ENCODE measurements at regions not wholly inside any gene's neighbourhood (a gene's known extent, or its start where the extent isn't known, plus 50 kb on each side); places are given as distances from the start of the nearest gene placed in this dataset.
"Not testable (repeated sequence)": the region's sequence is repeated elsewhere in the genome, so short reads cannot be mapped to it uniquely, and the experiment has no call there.

DNA sequence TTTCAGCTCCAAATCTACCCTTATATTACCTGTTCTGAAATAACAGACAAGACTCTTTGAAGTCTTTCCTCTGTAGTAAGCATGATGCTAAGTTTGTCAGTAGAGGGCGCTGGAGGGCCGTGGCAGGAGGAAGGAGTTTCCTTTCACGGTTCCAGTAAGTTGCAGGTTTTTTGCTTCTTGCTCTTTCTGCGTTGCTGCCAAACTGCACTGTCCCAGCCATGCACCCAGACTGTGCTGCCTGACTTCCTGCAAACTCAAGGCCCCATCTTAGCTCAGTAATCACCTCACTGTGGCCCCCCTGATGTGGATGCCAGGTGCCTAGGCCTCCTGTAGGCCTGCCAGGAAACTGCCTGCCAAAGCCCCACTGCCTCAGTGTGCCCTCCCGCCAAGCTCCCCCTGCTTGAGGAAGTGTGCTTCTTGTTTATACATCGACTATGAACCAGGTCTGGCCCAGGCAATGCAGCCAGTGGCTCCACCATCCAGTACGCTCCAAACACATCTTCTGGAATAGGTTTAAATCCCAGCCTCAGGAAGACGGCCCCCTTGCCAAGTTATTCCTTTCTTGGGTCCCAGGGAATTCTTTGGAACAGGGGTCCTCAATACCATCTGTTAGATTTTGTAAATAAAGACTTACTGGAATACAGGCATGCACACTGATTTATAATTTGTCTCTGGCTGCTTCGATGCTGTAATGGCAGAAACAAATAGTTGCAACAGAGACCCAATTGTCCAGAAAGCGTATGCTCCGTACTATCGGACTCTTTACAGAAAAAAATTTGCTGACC lies 193.7 kb upstream of the LRIG3 start:
- ATAC-seq (peak in 1 of 2 donors; percentile 24), DNase-seq (ENCODE audit: low spot score) (no peak)
- no peak overlapping the region for H3K27ac Mint-ChIP-seq
- H3K9me3 Mint-ChIP-seq, result no peaks in the 10 kb centered on the region
- no peaks in the 10 kb centered on the region for H3K36me3 Mint-ChIP-seq
- no peak overlapping the region for H3K4me3 Mint-ChIP-seq
- no peaks in the 10 kb centered on the region for H3K27me3 Mint-ChIP-seq
- H3K4me1 Mint-ChIP-seq (ENCODE audit: low read depth in 2 of 2), result no peaks in the 10 kb centered on the region

DNA sequence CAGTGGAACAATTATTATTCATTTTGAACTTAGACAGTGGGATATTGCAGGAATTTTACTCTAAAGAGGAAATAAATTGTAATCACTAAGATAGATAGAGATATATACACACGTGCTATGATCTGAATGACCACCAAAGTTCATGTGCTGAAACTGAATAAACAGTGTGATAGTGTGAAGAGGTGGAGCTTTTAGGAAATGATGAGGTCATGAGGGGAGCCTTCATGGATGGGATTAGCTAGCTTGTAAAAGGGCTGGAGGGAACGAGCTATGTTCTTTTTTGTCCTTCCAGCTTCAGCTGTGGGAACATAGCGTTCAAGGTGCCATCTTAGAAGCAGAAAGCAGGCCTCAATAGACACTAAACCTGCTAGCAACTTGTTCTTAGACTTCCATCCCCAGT lies 191.5 kb upstream of the LRIG3 start:
- ATAC-seq (no peak), DNase-seq (ENCODE audit: low spot score) (no peak)
- no peaks in the 10 kb centered on the region for H3K4me1 Mint-ChIP-seq (ENCODE audit: low read depth in 2 of 2)
- H3K27ac Mint-ChIP-seq, result no peak overlapping the region
- H3K36me3 Mint-ChIP-seq, result no peaks in the 10 kb centered on the region
- H3K4me3 Mint-ChIP-seq, result no peak overlapping the region
- H3K27me3 Mint-ChIP-seq, result no peaks in the 10 kb centered on the region
- no peaks in the 10 kb centered on the region for H3K9me3 Mint-ChIP-seq

DNA sequence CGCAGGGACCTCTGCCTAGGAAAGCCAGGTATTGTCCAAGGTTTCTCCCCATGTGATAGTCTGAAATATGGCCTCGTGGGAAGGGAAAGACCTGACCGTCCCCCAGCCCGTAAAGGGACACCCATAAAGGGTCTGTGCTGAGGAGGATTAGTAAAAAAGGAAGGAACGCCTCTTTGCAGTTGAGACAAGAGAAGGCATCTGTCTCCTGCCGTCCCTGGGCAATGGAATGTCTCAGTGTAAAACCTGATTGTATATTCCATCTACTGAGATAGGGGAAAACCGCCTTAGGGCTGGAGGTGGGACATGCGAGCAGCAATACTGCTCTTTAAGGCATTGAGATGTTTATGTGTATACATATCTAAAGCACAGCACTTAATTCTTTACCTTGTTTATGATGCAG lies 188.2 kb upstream of the LRIG3 start:
- DNase-seq (ENCODE audit: low spot score); H3K27me3 Mint-ChIP-seq; H3K9me3 Mint-ChIP-seq; H3K4me1 Mint-ChIP-seq (ENCODE audit: low read depth in 2 of 2); ATAC-seq; H3K27ac Mint-ChIP-seq; H3K4me3 Mint-ChIP-seq; H3K36me3 Mint-ChIP-seq: not testable (repeated sequence)

DNA sequence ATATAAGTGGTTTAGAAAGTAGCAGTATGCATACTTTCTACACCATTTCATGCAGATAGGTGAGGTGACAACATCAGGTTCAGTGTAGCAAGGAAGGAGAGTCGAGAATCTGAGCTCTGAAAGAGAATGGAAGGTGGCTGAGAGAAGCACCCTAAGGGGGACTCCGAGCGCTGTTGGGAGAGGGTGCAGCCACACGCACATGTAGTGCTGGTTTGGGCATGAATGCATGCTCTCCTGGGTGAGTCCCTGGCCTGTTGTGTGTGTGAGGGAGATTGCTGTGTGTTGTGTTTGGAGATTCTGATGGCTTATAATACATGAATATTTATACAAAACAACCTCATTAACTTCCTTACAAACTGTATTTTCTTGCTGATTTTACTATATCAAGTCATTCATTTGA lies 180.3 kb upstream of the LRIG3 start:
- Mint-ChIP-seq H3K27me3 (no peaks in the 10 kb centered on the region), H3K36me3 (no peaks in the 10 kb centered on the region), H3K27ac (no peak overlapping the region), H3K9me3 (peaks cover 4% of the 10 kb centered on the region), H3K4me1 (ENCODE audit: low read depth in 2 of 2) (no peaks in the 10 kb centered on the region), H3K4me3 (no peak overlapping the region)
- DNase-seq (ENCODE audit: low spot score), result no peak
- no peak for ATAC-seq

DNA sequence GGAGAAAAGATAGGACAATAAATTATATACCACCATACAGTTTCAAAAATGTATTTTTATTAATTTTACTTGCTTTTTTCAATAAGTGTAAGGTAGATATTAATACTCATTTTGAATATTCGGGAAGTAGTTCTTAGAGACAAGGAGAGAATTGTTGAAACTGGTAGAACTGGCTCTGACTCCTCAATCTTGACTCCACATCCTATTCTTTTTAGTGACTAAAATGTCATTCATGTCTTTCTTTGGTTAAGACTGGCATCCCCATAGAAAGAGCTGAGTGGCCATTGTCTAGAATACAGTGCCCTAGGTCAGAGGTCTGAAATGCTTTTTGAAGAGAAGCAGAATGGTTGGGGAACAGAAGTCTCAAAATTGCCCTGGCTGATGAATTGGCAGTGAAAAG lies 177.6 kb upstream of the LRIG3 start:
- Mint-ChIP-seq H3K27ac (no peak overlapping the region), H3K27me3 (no peaks in the 10 kb centered on the region), H3K36me3 (no peaks in the 10 kb centered on the region), H3K4me3 (no peak overlapping the region), H3K9me3 (peaks cover 7% of the 10 kb centered on the region), H3K4me1 (ENCODE audit: low read depth in 2 of 2) (no peaks in the 10 kb centered on the region)
- DNase-seq (ENCODE audit: low spot score) (no peak), ATAC-seq (no peak)

DNA sequence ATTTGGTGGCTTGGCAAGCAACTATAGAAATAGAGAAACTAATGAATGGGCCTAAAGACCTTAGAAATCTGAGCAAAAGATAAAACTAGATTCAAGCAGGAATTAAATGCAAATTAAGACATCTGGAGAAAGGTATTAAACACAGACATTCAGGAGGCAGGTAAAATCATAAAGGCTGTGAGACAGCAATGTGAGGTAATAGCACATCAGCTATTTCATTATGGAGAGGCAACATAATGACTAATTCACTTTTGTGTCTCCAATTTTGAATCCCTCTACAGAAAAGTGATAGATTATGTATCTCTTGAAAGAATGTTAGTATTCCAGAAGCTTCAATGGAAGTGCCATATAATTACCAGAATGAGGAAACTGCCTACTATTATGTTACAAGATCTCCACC lies 175.9 kb upstream of the LRIG3 start:
- H3K27ac Mint-ChIP-seq, result no peak overlapping the region

DNA sequence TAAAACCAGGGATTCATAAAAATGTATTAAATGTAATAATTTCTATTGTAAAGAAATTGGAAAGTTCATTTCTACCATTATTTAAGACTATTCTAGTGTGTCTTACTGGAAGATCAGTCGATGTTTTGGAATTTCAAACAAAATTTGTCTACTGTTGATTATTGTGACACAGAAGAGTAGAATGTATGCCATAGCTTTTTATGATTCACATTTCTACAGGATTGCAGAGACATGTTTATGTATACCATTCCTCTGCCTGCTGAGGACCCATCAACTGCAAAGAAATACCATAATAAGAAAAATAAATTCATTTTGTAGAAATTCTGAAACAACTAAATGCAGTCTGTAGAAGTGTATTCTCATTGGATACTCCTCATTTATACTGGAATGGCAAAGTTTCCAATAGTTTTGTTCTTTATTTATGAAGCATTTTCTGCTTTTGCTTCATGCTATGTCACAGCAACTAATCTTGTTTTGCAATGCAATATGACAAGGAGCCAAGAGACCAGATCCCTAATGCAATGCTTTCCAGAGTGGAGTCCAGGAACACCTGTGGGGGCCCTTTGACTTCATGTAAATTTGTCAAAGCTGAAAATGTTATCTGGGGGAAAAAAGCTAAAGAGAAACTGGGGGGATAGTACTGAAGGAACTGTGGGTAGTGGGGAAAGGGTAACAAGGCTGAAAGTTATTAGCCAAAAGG lies 172.9 kb upstream of the LRIG3 start:
- no peak overlapping the region for H3K4me3 Mint-ChIP-seq
- peaks cover 3% of the 10 kb centered on the region for H3K9me3 Mint-ChIP-seq
- no peaks in the 10 kb centered on the region for H3K4me1 Mint-ChIP-seq (ENCODE audit: low read depth in 2 of 2)
- no peak overlapping the region for H3K27ac Mint-ChIP-seq
- no peak for DNase-seq (ENCODE audit: low spot score)
- no peaks in the 10 kb centered on the region for H3K36me3 Mint-ChIP-seq
- H3K27me3 Mint-ChIP-seq, result no peaks in the 10 kb centered on the region
- ATAC-seq, result no peak

More for the DNA sequence above, 175.9 kb upstream of the LRIG3 start:
- no peak for ATAC-seq
- no peaks in the 10 kb centered on the region for H3K36me3 Mint-ChIP-seq
- H3K4me3 Mint-ChIP-seq, result no peak overlapping the region
- no peaks in the 10 kb centered on the region for H3K4me1 Mint-ChIP-seq (ENCODE audit: low read depth in 2 of 2)
- H3K9me3 Mint-ChIP-seq, result peaks cover 7% of the 10 kb centered on the region
- H3K27me3 Mint-ChIP-seq, result no peaks in the 10 kb centered on the region
- DNase-seq (ENCODE audit: low spot score), result no peak

DNA sequence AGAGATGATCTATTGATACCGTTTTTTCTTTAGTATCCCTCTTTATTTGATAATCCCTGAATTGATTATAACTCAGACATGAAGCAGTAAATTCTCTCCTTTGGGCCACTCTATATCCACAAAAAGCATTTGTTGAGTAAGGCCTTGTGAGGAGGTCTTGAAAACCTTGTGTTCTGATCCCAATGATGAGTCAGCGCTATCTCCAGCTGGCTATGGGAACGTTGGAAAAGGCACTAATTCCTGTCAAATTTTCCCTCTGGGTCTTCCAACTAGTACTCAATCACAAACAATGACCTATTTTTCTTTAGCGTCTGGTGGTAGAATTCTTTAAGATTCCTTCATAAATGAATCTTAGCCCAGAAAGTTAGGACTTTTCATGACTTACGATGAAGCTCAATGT lies 168.4 kb upstream of the LRIG3 start:
- Mint-ChIP-seq H3K27ac (no peak overlapping the region), H3K27me3 (no peaks in the 10 kb centered on the region)

DNA sequence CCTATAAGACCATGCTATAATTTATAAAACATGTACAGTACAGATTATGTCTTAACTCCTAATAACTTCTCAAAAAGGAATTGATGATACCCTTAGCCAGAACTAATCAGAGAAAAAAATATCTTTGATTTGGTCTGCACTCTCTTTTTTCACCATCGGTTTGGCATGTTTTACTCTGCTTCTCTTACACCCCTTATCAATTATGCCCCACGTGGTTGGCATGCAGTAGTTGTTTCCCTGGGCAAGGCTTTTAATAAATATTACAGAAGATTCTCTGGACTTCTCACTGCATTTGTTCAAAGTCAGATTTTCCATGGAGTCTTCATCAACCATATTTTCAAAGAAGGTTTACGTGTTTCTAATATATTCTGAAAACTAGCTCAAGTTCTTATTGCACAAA lies 167.4 kb upstream of the LRIG3 start:
- peaks cover 3% of the 10 kb centered on the region for H3K9me3 Mint-ChIP-seq
- no peaks in the 10 kb centered on the region for H3K36me3 Mint-ChIP-seq
- H3K4me1 Mint-ChIP-seq (ENCODE audit: low read depth in 2 of 2), result no peaks in the 10 kb centered on the region
- H3K27me3 Mint-ChIP-seq, result no peaks in the 10 kb centered on the region
- no peak overlapping the region for H3K27ac Mint-ChIP-seq
- no peak for ATAC-seq
- no peak for DNase-seq (ENCODE audit: low spot score)
- H3K4me3 Mint-ChIP-seq, result no peak overlapping the region

More for the DNA sequence above, 168.4 kb upstream of the LRIG3 start:
- Mint-ChIP-seq H3K4me1 (ENCODE audit: low read depth in 2 of 2) (no peaks in the 10 kb centered on the region), H3K36me3 (no peaks in the 10 kb centered on the region), H3K4me3 (no peak overlapping the region), H3K9me3 (peaks cover 3% of the 10 kb centered on the region)
- DNase-seq (ENCODE audit: low spot score), result no peak
- no peak for ATAC-seq

DNA sequence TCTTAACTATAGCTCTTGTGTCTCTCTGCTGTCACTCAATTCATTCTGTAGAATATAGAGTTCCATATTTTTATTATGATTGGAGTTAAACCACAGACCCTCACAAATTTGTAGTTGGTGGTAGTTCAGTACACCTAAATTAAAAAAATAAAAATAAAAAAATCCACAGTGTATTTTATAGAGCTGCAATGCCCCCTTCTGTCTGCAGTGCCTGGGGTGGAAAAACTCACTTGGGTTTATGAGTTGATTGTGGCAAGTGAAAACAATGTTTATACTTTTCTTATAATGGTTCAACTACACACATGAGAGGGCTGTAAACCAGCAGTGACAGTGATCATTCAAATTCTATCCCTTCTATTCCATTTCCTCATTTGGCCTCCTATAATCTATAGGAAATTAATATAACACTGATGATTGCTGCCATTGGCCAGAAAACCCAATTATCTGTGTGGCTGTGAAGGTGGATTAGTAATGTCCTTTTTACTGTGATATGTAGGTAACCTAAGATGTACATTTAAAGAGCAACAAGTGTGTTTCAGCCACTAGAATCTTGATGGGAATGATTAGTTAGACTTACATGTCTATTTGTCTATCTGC lies 166.9 kb upstream of the LRIG3 start:
- Mint-ChIP-seq H3K27me3 (no peaks in the 10 kb centered on the region), H3K4me1 (ENCODE audit: low read depth in 2 of 2) (no peaks in the 10 kb centered on the region), H3K9me3 (peaks cover 6% of the 10 kb centered on the region), H3K4me3 (no peak overlapping the region), H3K36me3 (no peaks in the 10 kb centered on the region), H3K27ac (no peak overlapping the region)
- ATAC-seq (no peak), DNase-seq (ENCODE audit: low spot score) (no peak)

DNA sequence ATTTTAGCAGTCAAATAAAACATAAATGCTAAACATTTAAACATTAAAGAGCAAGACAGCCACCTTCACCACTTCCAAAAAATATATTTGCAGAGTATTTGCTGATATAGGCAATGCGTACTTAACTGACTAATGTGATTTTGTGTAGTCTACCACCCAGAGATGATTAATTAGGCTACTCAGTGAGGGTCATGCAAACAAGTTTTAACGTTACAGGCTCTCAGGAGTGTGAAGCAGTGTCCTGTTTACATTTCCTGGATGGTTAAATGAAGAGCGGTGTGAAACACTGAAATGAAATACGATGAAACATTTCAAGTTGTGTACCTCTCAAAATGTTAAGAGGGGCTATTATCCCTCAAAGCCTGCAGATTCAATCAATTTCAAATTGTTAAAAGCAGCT lies 165.8 kb upstream of the LRIG3 start:
- no peak for DNase-seq (ENCODE audit: low spot score)
- Mint-ChIP-seq H3K27me3 (no peaks in the 10 kb centered on the region), H3K4me3 (no peak overlapping the region), H3K27ac (no peak overlapping the region), H3K9me3 (peaks cover 6% of the 10 kb centered on the region), H3K4me1 (ENCODE audit: low read depth in 2 of 2) (no peaks in the 10 kb centered on the region), H3K36me3 (no peaks in the 10 kb centered on the region)
- ATAC-seq, result no peak

DNA sequence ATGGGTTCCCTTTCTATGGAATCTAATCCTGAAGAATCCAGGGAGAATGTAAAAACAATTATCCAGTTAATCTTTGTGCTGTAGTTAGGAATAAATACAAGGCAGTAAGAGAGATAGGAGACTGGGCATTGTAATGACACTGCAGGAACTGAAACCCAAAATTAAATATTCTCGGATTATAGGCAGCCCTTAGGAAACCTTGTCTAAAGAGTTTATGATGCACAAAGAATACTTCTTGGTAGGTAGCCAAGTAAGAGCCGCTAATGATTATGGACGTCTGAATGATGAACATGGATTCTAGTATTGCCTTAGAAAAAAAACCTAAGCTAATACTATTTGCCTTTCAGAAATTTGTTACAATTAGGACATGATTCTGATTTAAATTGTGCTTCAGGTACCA lies 165.4 kb upstream of the LRIG3 start:
- no peak overlapping the region for H3K27ac Mint-ChIP-seq

DNA sequence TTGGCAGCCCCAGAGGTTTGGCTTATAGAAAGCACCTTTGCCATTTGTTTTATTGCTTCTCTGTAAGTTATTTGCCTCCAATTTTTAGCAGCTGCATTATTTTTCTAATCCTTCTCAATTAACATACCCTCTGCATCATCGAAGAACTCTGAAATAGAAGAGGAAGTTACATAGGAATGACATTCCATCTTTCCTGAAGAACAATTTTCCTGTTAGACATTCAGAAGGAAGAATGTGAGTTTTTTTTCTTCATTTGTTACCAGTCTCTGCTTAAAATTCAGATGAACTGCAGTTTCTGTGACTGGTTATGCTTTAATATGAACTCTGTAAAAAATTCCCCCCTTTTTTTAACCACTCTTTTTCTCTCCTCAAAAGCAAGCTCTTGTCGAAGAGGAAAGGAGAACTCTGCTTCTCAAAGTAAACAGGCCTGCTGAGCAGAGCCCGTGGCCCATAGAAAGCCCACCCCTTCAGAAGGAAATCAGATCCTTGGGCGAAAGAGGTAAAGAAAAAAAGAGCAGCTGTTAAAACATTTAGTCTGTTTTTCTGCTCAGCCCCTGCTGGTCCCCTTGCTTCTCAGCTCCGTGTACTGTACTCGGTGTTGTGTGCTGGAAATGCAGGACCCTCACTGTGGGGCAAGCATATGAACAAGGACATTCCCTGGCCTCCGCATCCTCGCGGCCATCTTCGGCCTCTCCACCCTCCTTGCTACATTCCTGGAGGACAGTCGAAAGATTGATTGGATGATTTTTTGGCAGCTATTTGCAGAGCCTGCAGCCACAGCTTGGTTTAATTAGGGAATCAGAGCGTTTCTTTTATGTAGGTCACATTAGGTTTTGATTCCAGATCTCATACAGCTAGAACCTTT lies 164.4 kb upstream of the LRIG3 start:
- no peak for DNase-seq (ENCODE audit: low spot score)
- H3K4me1 Mint-ChIP-seq (ENCODE audit: low read depth in 2 of 2), result no peaks in the 10 kb centered on the region
- H3K27me3 Mint-ChIP-seq, result no peaks in the 10 kb centered on the region
- no peak overlapping the region for H3K27ac Mint-ChIP-seq
- H3K36me3 Mint-ChIP-seq, result no peaks in the 10 kb centered on the region
- no peak overlapping the region for H3K4me3 Mint-ChIP-seq
- peaks cover 6% of the 10 kb centered on the region for H3K9me3 Mint-ChIP-seq
- no peak for ATAC-seq

More for the DNA sequence above, 165.4 kb upstream of the LRIG3 start:
- DNase-seq (ENCODE audit: low spot score) (no peak), ATAC-seq (no peak)
- H3K4me1 Mint-ChIP-seq (ENCODE audit: low read depth in 2 of 2), result no peaks in the 10 kb centered on the region
- H3K36me3 Mint-ChIP-seq, result no peaks in the 10 kb centered on the region
- no peaks in the 10 kb centered on the region for H3K27me3 Mint-ChIP-seq
- peaks cover 6% of the 10 kb centered on the region for H3K9me3 Mint-ChIP-seq
- no peak overlapping the region for H3K4me3 Mint-ChIP-seq

DNA sequence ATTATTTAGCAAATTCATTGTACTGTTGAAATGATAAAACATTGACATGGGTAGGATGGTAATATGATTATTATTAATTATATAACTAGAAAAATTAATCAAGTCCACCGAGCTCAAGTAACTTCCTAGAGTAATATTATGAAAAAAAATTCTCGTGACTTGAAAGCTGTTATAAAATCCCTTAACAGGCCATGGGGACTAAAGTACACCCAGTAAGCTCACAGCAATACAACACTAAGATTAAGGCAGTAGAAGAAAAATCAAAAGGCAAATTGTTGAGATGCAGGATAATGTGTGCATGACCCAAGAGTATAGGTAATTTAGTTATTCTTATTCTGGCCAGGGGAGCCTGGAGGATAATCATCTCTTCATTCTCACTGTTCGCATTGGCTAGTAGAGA lies 162.6 kb upstream of the LRIG3 start:
- H3K4me1 Mint-ChIP-seq (ENCODE audit: low read depth in 2 of 2), result no peaks in the 10 kb centered on the region
- H3K9me3 Mint-ChIP-seq, result peaks cover 5% of the 10 kb centered on the region
- no peak overlapping the region for H3K27ac Mint-ChIP-seq
- no peaks in the 10 kb centered on the region for H3K36me3 Mint-ChIP-seq
- DNase-seq (ENCODE audit: low spot score), result no peak
- ATAC-seq, result no peak
- H3K27me3 Mint-ChIP-seq, result no peaks in the 10 kb centered on the region
- H3K4me3 Mint-ChIP-seq, result no peak overlapping the region
